ENCODE measurements at regions not wholly inside any gene's neighbourhood (a gene's known extent, or its start where the extent isn't known, plus 50 kb on each side); places are given as distances from the start of the nearest gene placed in this dataset.

DNA sequence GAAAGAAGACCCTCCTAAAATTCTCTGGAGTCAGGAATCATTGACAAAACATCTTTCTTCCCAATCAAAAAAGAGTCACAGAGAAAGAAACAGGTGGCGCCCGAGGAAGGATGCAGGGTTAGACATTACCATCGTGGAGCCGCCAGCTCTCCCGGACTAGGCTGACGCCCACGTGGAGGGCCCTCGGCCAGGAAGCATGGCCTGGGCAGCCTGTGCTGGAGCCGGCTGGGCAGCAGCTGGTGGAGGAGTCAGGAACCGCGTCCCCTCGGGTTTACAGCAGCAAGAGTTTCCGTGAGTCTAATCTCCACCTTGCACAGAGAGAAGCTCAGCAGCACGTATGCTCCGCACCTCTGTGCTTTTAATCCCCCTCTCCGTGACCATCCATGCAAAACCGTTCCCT is 533.7 kb upstream of the ATP11B start:
- TF ChIP-seq, protein P1, sequence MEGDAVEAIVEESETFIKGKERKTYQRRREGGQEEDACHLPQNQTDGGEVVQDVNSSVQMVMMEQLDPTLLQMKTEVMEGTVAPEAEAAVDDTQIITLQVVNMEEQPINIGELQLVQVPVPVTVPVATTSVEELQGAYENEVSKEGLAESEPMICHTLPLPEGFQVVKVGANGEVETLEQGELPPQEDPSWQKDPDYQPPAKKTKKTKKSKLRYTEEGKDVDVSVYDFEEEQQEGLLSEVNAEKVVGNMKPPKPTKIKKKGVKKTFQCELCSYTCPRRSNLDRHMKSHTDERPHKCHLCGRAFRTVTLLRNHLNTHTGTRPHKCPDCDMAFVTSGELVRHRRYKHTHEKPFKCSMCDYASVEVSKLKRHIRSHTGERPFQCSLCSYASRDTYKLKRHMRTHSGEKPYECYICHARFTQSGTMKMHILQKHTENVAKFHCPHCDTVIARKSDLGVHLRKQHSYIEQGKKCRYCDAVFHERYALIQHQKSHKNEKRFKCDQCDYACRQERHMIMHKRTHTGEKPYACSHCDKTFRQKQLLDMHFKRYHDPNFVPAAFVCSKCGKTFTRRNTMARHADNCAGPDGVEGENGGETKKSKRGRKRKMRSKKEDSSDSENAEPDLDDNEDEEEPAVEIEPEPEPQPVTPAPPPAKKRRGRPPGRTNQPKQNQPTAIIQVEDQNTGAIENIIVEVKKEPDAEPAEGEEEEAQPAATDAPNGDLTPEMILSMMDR (IDR thresholded peaks at IDR 0.05) = no peak
- TF ChIP-seq TCF7L2 (IDR thresholded peaks at IDR 0.05; ENCODE audit: low read depth, low read length) (no peak), POLR2AphosphoS5 (IDR thresholded peaks at IDR 0.05; ENCODE audit: low read depth, low read length) (no peak)

All from Panc1 (cell line).